ENCODE measurements at regions not wholly inside any gene's neighbourhood (a gene's known extent, or its start where the extent isn't known, plus 50 kb on each side); places are given as distances from the start of the nearest gene placed in this dataset.

- Histone ChIP-seq H3K36me3 (ENCODE audit: control insufficient read depth in 1 of 2, insufficient read depth in 2 of 2, low read depth in 1 of 2, low read length in 2 of 2) (no peaks in the 10 kb centered on the region), H3K4me1 (ENCODE audit: control insufficient read depth, insufficient read depth, low read depth, low read length) (no peaks in the 10 kb centered on the region), H3K18ac (ENCODE audit: low read depth in 1 of 2, low read length in 2 of 2) (no peak overlapping the region), H2BK12ac (ENCODE audit: low read length in 2 of 2) (no peak overlapping the region), H3K9me3 (ENCODE audit: control insufficient read depth, low read length) (peaks cover 3% of the 10 kb centered on the region), H3K27me3 (ENCODE audit: control insufficient read depth in 1 of 2, insufficient read depth in 1 of 2, low read length in 2 of 2) (no peaks in the 10 kb centered on the region), H2AK5ac (ENCODE audit: low read length, severe bottlenecking) (no peak overlapping the region), H2BK5ac (ENCODE audit: low read depth, low read length, poor library complexity, severe bottlenecking) (no peak overlapping the region), H3K9ac (ENCODE audit: low read length) (no peak overlapping the region), H3K14ac (ENCODE audit: low read length in 2 of 2) (no peak overlapping the region), H3K23ac (ENCODE audit: low read length in 2 of 2) (no peak overlapping the region), H2BK120ac (ENCODE audit: low read depth, low read length) (no peak overlapping the region), H3K27ac (ENCODE audit: low read length, poor library complexity, severe bottlenecking) (no peak overlapping the region), H2BK15ac (ENCODE audit: low read depth, poor library complexity, severe bottlenecking) (no peak overlapping the region), H2AFZ (ENCODE audit: low read depth, low read length) (no peak overlapping the region), H4K8ac (ENCODE audit: low read length) (no peak overlapping the region), H3K4me2 (ENCODE audit: low read length, poor library complexity, severe bottlenecking) (no peak overlapping the region), H3K4ac (ENCODE audit: low read depth in 1 of 2, low read length in 2 of 2) (no peak overlapping the region), H4K91ac (ENCODE audit: low read length) (no peak overlapping the region), H3K79me1 (replicated peaks; ENCODE audit: low read length, poor library complexity, severe bottlenecking) (no peaks in the 10 kb centered on the region), H3K4me3 (ENCODE audit: insufficient read depth in 1 of 2, low read depth in 1 of 2, low read length in 2 of 2) (no peak overlapping the region)
- DNase-seq, result no peak
Observed at GRCh38 chr10:123221418-123221817, 67.2 kb downstream of the BUB3 start.

- no peak overlapping the region for H2BK12ac ChIP-seq (ENCODE audit: low read length in 2 of 2)
- H3K14ac ChIP-seq (ENCODE audit: low read length in 2 of 2), result no peak overlapping the region
- no peak overlapping the region for H4K8ac ChIP-seq (ENCODE audit: low read length)
- no peaks in the 10 kb centered on the region for H3K36me3 ChIP-seq (ENCODE audit: control insufficient read depth in 1 of 2, insufficient read depth in 2 of 2, low read depth in 1 of 2, low read length in 2 of 2)
- H3K4me1 ChIP-seq (ENCODE audit: control insufficient read depth, insufficient read depth, low read depth, low read length), result no peaks in the 10 kb centered on the region
- H3K9me3 ChIP-seq (ENCODE audit: control insufficient read depth, low read length), result peaks cover 3% of the 10 kb centered on the region
- no peak overlapping the region for H3K23ac ChIP-seq (ENCODE audit: low read length in 2 of 2)
- no peak overlapping the region for H4K91ac ChIP-seq (ENCODE audit: low read length)
- H2BK120ac ChIP-seq (ENCODE audit: low read depth, low read length), result no peak overlapping the region
- H3K27ac ChIP-seq (ENCODE audit: low read length, poor library complexity, severe bottlenecking), result no peak overlapping the region
- 51% methylated on average over 4 of the region's 4 CpGs for WGBS
- no peak for DNase-seq
- H3K4ac ChIP-seq (ENCODE audit: low read depth in 1 of 2, low read length in 2 of 2), result no peak overlapping the region
- H3K4me2 ChIP-seq (ENCODE audit: low read length, poor library complexity, severe bottlenecking), result no peak overlapping the region
- H2AFZ ChIP-seq (ENCODE audit: low read depth, low read length), result no peak overlapping the region
- no peak overlapping the region for H2AK5ac ChIP-seq (ENCODE audit: low read length, severe bottlenecking)
- H3K9ac ChIP-seq (ENCODE audit: low read length), result no peak overlapping the region
- no peak overlapping the region for H2BK5ac ChIP-seq (ENCODE audit: low read depth, low read length, poor library complexity, severe bottlenecking)
- H3K4me3 ChIP-seq (ENCODE audit: insufficient read depth in 1 of 2, low read depth in 1 of 2, low read length in 2 of 2), result no peak overlapping the region
- H3K18ac ChIP-seq (ENCODE audit: low read depth in 1 of 2, low read length in 2 of 2), result no peak overlapping the region
- H3K79me1 ChIP-seq (replicated peaks; ENCODE audit: low read length, poor library complexity, severe bottlenecking), result no peaks in the 10 kb centered on the region
- no peaks in the 10 kb centered on the region for H3K27me3 ChIP-seq (ENCODE audit: control insufficient read depth in 1 of 2, insufficient read depth in 1 of 2, low read length in 2 of 2)
- no peak overlapping the region for H2BK15ac ChIP-seq (ENCODE audit: low read depth, poor library complexity, severe bottlenecking)
Observed at GRCh38 chr10:123222832-123223231, 68.6 kb downstream of the BUB3 start.

- no peaks in the 10 kb centered on the region for H3K4me1 ChIP-seq (ENCODE audit: control insufficient read depth, insufficient read depth, low read depth, low read length)
- 67% methylated on average over 1 of the region's 2 CpGs for WGBS
- H3K4me3 ChIP-seq (ENCODE audit: insufficient read depth in 1 of 2, low read depth in 1 of 2, low read length in 2 of 2), result no peak overlapping the region
- H3K27ac ChIP-seq (ENCODE audit: low read length, poor library complexity, severe bottlenecking), result no peak overlapping the region
- H3K9ac ChIP-seq (ENCODE audit: low read length), result no peak overlapping the region
- H3K14ac ChIP-seq (ENCODE audit: low read length in 2 of 2), result no peak overlapping the region
- no peak overlapping the region for H2BK12ac ChIP-seq (ENCODE audit: low read length in 2 of 2)
- no peaks in the 10 kb centered on the region for H3K27me3 ChIP-seq (ENCODE audit: control insufficient read depth in 1 of 2, insufficient read depth in 1 of 2, low read length in 2 of 2)
- no peak overlapping the region for H2AK5ac ChIP-seq (ENCODE audit: low read length, severe bottlenecking)
- H2BK5ac ChIP-seq (ENCODE audit: low read depth, low read length, poor library complexity, severe bottlenecking), result no peak overlapping the region
- no peak for DNase-seq
- H4K8ac ChIP-seq (ENCODE audit: low read length), result no peak overlapping the region
- H3K79me1 ChIP-seq (replicated peaks; ENCODE audit: low read length, poor library complexity, severe bottlenecking), result no peaks in the 10 kb centered on the region
- H3K18ac ChIP-seq (ENCODE audit: low read depth in 1 of 2, low read length in 2 of 2), result no peak overlapping the region
- no peak overlapping the region for H2BK15ac ChIP-seq (ENCODE audit: low read depth, poor library complexity, severe bottlenecking)
- H3K9me3 ChIP-seq (ENCODE audit: control insufficient read depth, low read length), result no peaks in the 10 kb centered on the region
- H3K4ac ChIP-seq (ENCODE audit: low read depth in 1 of 2, low read length in 2 of 2), result no peak overlapping the region
- no peak overlapping the region for H2AFZ ChIP-seq (ENCODE audit: low read depth, low read length)
- no peak overlapping the region for H2BK120ac ChIP-seq (ENCODE audit: low read depth, low read length)
- H3K36me3 ChIP-seq (ENCODE audit: control insufficient read depth in 1 of 2, insufficient read depth in 2 of 2, low read depth in 1 of 2, low read length in 2 of 2), result no peaks in the 10 kb centered on the region
- H4K91ac ChIP-seq (ENCODE audit: low read length), result no peak overlapping the region
- no peak overlapping the region for H3K4me2 ChIP-seq (ENCODE audit: low read length, poor library complexity, severe bottlenecking)
- no peak overlapping the region for H3K23ac ChIP-seq (ENCODE audit: low read length in 2 of 2)
Observed at GRCh38 chr10:123227706-123228105, 73.5 kb downstream of the BUB3 start.

- Histone ChIP-seq H2BK5ac (ENCODE audit: low read depth, low read length, poor library complexity, severe bottlenecking) (no peak overlapping the region), H3K14ac (ENCODE audit: low read length in 2 of 2) (no peak overlapping the region), H3K9me3 (ENCODE audit: control insufficient read depth, low read length) (peaks cover 10% of the 10 kb centered on the region), H4K91ac (ENCODE audit: low read length) (no peak overlapping the region), H3K4me1 (ENCODE audit: control insufficient read depth, insufficient read depth, low read depth, low read length) (no peaks in the 10 kb centered on the region), H2AFZ (ENCODE audit: low read depth, low read length) (no peak overlapping the region), H3K9ac (ENCODE audit: low read length) (no peak overlapping the region), H4K8ac (ENCODE audit: low read length) (no peak overlapping the region), H2BK12ac (ENCODE audit: low read length in 2 of 2) (no peak overlapping the region), H3K27ac (ENCODE audit: low read length, poor library complexity, severe bottlenecking) (no peak overlapping the region), H3K4me3 (ENCODE audit: insufficient read depth in 1 of 2, low read depth in 1 of 2, low read length in 2 of 2) (no peak overlapping the region), H2BK15ac (ENCODE audit: low read depth, poor library complexity, severe bottlenecking) (no peak overlapping the region), H3K79me1 (replicated peaks; ENCODE audit: low read length, poor library complexity, severe bottlenecking) (no peaks in the 10 kb centered on the region), H2AK5ac (ENCODE audit: low read length, severe bottlenecking) (no peak overlapping the region), H3K36me3 (ENCODE audit: control insufficient read depth in 1 of 2, insufficient read depth in 2 of 2, low read depth in 1 of 2, low read length in 2 of 2) (no peaks in the 10 kb centered on the region), H2BK120ac (ENCODE audit: low read depth, low read length) (no peak overlapping the region), H3K4ac (ENCODE audit: low read depth in 1 of 2, low read length in 2 of 2) (no peak overlapping the region), H3K23ac (ENCODE audit: low read length in 2 of 2) (no peak overlapping the region), H3K4me2 (ENCODE audit: low read length, poor library complexity, severe bottlenecking) (no peak overlapping the region), H3K27me3 (ENCODE audit: control insufficient read depth in 1 of 2, insufficient read depth in 1 of 2, low read length in 2 of 2) (no peaks in the 10 kb centered on the region), H3K18ac (ENCODE audit: low read depth in 1 of 2, low read length in 2 of 2) (no peak overlapping the region)
- WGBS, result 78% methylated on average over 5 of the region's 8 CpGs
- no peak for DNase-seq
Observed at GRCh38 chr10:123229927-123230630, 75.9 kb downstream of the BUB3 start.

Measured in mesenchymal stem cell (in vitro differentiated cells and primary cell).